ENCODE measurements at regions not wholly inside any gene's neighbourhood (a gene's known extent, or its start where the extent isn't known, plus 50 kb on each side); places are given as distances from the start of the nearest gene placed in this dataset.
A peak's percentile ranks its signal among the peaks of the same experiment; 100 is the strongest.

DNA sequence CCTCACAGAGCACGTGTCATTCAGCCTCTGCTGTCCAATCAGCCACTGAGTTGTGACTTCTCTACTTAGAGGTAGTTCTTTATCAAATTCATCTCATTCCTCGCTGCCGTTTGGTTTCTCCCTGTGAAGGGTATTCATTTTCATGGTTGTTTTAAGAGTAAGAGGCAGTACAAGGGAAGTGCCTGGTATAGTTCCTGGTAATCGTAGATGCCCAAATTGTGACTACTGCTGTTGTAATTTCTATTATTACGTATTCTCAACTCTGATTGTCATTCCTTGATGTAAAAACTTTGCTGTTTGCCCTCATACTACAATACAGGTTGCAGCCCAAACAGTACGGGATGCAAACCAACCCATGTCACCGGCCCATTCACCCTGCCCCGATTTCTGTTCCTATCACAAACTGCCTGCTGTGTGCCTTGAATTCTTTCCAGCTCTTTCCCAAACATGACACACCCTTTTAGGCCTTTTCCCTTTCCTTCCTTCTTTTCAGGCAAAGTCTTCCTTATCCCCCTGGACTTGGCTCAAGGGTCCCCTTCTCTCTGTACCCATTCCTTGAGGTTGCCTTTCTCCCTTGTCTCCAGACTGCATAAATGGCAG is 93.0 kb downstream of the SLC25A47 start:
- Histone ChIP-seq H3K36me3 (ENCODE audit: control insufficient read depth in 1 of 2, insufficient read depth in 2 of 2, low read length in 2 of 2) (no peaks in the 10 kb centered on the region), H3K9ac (ENCODE audit: low read length) (peak overlapping the region; percentile 34; the same call in 1 of the 2 replicates), H3K27me3 (ENCODE audit: insufficient read depth, low read length) (no peaks in the 10 kb centered on the region), H3K4me1 (ENCODE audit: control insufficient read depth in 1 of 2, insufficient read depth in 2 of 2, low read length in 2 of 2) (peaks cover 17 to 25% of the 10 kb centered on the region in 2 experiments), H4K20me1 (ENCODE audit: insufficient read depth) (no peaks in the 10 kb centered on the region), H3K27ac (ENCODE audit: low read depth, low read length) (peak overlapping the region; percentile 58; the same call in 1 of the 2 replicates), H2AFZ (ENCODE audit: low read depth, low read length, poor library complexity, severe bottlenecking) (no peak overlapping the region), H3K4me3 (replicated peaks in 1 of 2; ENCODE audit: low read depth in 1 of 2, low read length in 2 of 2) (no peak overlapping the region), H3K9me2 (ENCODE audit: insufficient read depth) (no peaks in the 10 kb centered on the region), H3K79me2 (ENCODE audit: insufficient read depth, low read length) (no peaks in the 10 kb centered on the region), H3K4me2 (ENCODE audit: low read length) (peak overlapping the region; percentile 57), H3K9me3 (ENCODE audit: control insufficient read depth in 1 of 2, insufficient read depth in 1 of 2, low read depth in 1 of 2, low read length in 2 of 2) (no peaks in the 10 kb centered on the region)
- intact Hi-C loops (cut with micrococcal nuclease) = loop anchor here (2.0 to 10.0 kb wide), 4 partner anchors 31 to 489 kb away; partner anchors contain the start of gene RTL1
- ChIA-PET POLR2A (no interaction called here), RAD21 (ENCODE audit: low non-redundant PET in 1 of 2, low total read pairs in 2 of 2, uncharacterized antibody in 2 of 2, unreplicated experiment in 2 of 2) (interaction anchor here in 1 of 2 experiments (1.5 to 1.7 kb wide), 3 partner anchors 23 to 230 kb away, joined by 6 to 21 read pairs (median 8); no protein-coding TSS in a partner anchor), CTCF (interaction anchor here (1.7 to 3.6 kb wide), 3 partner anchors 23 to 237 kb away, joined by 23 to 49 read pairs (median 28); no protein-coding TSS in a partner anchor)
- ATAC-seq (no peak), DNase-seq (ENCODE audit: low read depth, low spot score) (no peak)
- TF ChIP-seq TCF7L2 (IDR thresholded peaks at IDR 0.05; ENCODE audit: borderline replicate concordance, extremely low read depth, insufficient read depth, insufficient read length) (no peak), SIN3A (IDR thresholded peaks at IDR 0.05; ENCODE audit: low read depth) (no peak), FOSL1 (IDR thresholded peaks at IDR 0.05; ENCODE audit: low read depth) (no peak), POLR2AphosphoS5 (IDR thresholded peaks at IDR 0.05; ENCODE audit: low read depth, low read length) (no peak), ZNF274 (IDR thresholded peaks at IDR 0.05; ENCODE audit: low read depth, low read length) (no peak), ZFX (IDR thresholded peaks at IDR 0.05) (no peak), ELF1 (IDR thresholded peaks at IDR 0.05; ENCODE audit: borderline replicate concordance, low read depth) (no peak)
- TF ChIP-seq, protein P1, sequence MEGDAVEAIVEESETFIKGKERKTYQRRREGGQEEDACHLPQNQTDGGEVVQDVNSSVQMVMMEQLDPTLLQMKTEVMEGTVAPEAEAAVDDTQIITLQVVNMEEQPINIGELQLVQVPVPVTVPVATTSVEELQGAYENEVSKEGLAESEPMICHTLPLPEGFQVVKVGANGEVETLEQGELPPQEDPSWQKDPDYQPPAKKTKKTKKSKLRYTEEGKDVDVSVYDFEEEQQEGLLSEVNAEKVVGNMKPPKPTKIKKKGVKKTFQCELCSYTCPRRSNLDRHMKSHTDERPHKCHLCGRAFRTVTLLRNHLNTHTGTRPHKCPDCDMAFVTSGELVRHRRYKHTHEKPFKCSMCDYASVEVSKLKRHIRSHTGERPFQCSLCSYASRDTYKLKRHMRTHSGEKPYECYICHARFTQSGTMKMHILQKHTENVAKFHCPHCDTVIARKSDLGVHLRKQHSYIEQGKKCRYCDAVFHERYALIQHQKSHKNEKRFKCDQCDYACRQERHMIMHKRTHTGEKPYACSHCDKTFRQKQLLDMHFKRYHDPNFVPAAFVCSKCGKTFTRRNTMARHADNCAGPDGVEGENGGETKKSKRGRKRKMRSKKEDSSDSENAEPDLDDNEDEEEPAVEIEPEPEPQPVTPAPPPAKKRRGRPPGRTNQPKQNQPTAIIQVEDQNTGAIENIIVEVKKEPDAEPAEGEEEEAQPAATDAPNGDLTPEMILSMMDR (IDR thresholded peaks at IDR 0.05 in 2 of 3, conservative IDR thresholded peaks at IDR 0.05 in 1 of 3; ENCODE audit: borderline replicate concordance in 1 of 3, insufficient read depth in 1 of 3, low read depth in 2 of 3, low read length in 2 of 3) = no peak
- TF ChIP-seq, protein P2, sequence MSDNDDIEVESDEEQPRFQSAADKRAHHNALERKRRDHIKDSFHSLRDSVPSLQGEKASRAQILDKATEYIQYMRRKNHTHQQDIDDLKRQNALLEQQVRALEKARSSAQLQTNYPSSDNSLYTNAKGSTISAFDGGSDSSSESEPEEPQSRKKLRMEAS (IDR thresholded peaks at IDR 0.05) = no peak
- BruUV-seq (replicated peaks) = no TSS peak

Data from HCT116 (cell line).